ENCODE measurements at regions not wholly inside any gene's neighbourhood (a gene's known extent, or its start where the extent isn't known, plus 50 kb on each side); places are given as distances from the start of the nearest gene placed in this dataset.

GRCh38 chrX:1027680-1028079 is 184.8 kb downstream of the CRLF2 start:
- TF ChIP-seq CTCF (IDR thresholded peaks at IDR 0.05) (no peak), POLR2A (IDR thresholded peaks at IDR 0.05; ENCODE audit: low read depth) (no peak)

Data from esophagus muscularis mucosa (tissue), 3 donors.